ENCODE measurements at regions not wholly inside any gene's neighbourhood (a gene's known extent, or its start where the extent isn't known, plus 50 kb on each side); places are given as distances from the start of the nearest gene placed in this dataset.

DNA sequence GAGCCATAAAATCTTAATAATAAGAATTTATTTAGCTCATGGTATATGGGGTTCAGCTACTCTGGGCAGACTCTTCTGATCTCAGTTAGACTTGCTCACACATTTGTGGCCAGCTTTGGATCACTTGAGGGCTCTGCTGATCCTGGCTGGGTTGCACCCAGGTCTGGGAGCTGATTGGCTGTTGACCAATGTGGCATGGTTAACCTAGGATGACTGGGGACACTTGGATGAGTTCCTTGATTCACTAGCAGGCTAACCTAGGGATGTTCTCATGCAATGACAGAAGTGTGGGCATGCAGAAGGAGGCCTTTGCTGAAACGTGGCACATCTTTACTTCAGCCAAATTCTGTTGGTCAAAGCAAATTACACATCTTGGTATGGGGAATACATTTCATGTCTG lies 569.5 kb downstream of the UTRN start:
- TF ChIP-seq, protein P1, sequence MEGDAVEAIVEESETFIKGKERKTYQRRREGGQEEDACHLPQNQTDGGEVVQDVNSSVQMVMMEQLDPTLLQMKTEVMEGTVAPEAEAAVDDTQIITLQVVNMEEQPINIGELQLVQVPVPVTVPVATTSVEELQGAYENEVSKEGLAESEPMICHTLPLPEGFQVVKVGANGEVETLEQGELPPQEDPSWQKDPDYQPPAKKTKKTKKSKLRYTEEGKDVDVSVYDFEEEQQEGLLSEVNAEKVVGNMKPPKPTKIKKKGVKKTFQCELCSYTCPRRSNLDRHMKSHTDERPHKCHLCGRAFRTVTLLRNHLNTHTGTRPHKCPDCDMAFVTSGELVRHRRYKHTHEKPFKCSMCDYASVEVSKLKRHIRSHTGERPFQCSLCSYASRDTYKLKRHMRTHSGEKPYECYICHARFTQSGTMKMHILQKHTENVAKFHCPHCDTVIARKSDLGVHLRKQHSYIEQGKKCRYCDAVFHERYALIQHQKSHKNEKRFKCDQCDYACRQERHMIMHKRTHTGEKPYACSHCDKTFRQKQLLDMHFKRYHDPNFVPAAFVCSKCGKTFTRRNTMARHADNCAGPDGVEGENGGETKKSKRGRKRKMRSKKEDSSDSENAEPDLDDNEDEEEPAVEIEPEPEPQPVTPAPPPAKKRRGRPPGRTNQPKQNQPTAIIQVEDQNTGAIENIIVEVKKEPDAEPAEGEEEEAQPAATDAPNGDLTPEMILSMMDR (IDR thresholded peaks at IDR 0.05): no peak
- no peak for TF ChIP-seq POLR2A (IDR thresholded peaks at IDR 0.05)

Measured in vagina (tissue), 2 donors.